ENCODE measurements at regions not wholly inside any gene's neighbourhood (a gene's known extent, or its start where the extent isn't known, plus 50 kb on each side); places are given as distances from the start of the nearest gene placed in this dataset.

GRCh38 chr13:83589814-83590213 is 292.5 kb downstream of the SLITRK1 start:
- no peak for DNase-seq

GRCh38 chr13:83577183-83577582 is 305.1 kb downstream of the SLITRK1 start:
- DNase-seq, result no peak

- DNase-seq, result no peak
Observed at GRCh38 chr13:83568019-83568418, 314.3 kb downstream of the SLITRK1 start.

- DNase-seq, result no peak
Observed at GRCh38 chr13:83563499-83563898, 318.8 kb downstream of the SLITRK1 start.

DNA sequence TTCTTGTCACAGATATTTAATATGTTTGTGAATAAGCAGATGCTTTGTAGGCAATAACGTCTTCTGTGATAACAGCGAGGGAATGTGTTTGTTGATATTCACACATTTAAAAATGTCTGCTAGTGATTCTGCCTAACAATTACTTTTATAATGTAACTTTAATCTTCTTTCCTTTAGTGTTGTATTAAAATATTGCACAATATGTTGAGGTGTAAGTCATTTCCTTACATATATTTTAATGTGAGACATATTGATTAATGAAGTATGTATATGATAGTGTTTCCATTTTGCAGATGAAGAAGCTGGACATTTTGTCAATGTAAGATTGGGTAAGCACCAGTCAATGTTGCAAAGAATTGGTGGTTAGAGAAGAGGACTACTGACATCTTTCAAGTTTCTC is 324.4 kb downstream of the SLITRK1 start:
- DNase-seq, result no peak

GRCh38 chr13:83549671-83550070 is 332.6 kb downstream of the SLITRK1 start:
- no peak for DNase-seq

- no peak for DNase-seq
Observed at GRCh38 chr13:83547043-83547442, 335.2 kb downstream of the SLITRK1 start.

DNA sequence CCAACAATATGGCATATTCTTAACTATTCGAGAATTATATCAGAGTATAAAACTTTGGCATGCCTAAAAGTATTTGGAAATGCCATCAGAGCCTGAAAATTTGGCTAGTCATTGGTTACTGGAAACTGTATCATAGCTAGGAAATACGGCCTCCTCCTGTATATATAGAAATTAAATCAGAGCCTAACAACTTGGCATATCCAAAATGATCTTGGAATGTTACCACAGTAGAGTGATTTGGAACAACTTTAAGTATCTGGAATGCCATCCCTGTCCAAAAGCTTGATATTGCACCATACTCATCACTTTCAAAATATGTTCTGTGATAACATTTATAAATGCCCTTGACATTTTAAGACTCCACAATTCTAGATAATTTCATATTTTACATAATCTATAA is 335.8 kb downstream of the SLITRK1 start:
- no peak for DNase-seq

DNA sequence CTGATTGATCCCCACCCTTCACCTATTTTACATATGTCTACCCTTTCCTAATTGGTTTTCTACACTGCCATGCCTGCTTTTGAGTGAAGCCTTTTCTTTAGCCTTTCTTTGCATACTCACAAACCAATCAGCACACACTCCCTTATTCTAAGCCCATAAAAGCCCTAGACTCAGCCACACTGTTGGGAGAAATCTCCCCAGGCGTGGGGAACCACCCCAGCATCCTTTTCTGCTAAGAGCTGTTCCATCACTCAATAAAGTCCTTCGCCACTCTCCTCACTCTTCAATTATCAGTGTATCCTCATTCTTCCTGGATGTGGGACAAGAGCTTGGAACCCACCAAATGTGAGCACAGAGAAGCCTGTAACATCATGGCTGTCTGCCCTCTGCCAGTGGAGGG is 343.6 kb downstream of the SLITRK1 start:
- DNase-seq, result no peak

DNA sequence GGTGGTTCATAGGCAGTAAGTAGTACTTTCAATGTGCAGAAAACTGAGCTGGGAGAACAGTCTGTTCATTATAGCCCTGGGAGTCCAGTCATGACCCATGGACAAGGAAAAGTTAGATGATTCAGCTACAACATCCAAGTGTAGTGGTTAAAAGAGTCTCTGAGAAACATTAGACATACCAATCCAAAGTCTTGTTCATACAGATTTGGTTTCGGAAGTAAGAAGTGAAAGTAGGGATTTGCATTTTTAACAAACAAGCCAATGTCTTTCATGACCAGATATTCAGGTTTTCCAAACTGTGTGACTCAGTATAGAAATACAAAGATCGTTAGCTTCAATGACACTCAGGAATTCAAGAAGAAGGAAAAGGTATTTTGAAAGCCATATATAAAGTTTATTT is 345.3 kb downstream of the SLITRK1 start:
- no peak for DNase-seq

GRCh38 chr13:83536153-83536552 is 346.1 kb downstream of the SLITRK1 start:
- DNase-seq, result no peak

DNA sequence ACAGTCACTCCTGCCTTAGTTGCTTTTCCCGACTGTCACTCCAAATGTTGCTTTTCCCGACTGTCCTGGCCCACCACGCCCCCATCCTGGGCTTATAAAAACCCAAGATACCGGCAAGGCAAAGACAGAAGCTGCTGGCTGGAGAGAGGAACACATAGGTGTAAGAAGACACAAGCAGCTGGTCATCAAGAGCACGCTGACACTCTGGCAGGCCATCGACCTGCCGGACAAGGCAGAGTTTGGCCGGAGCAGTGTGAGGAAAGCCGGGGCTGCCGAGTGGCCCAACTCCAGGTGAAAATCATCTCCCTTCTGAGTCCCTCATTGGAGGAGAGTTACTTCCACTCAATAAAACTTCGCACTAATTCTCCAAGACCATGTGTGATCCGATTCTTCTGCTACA is 349.5 kb downstream of the SLITRK1 start:
- DNase-seq, result no peak

DNA sequence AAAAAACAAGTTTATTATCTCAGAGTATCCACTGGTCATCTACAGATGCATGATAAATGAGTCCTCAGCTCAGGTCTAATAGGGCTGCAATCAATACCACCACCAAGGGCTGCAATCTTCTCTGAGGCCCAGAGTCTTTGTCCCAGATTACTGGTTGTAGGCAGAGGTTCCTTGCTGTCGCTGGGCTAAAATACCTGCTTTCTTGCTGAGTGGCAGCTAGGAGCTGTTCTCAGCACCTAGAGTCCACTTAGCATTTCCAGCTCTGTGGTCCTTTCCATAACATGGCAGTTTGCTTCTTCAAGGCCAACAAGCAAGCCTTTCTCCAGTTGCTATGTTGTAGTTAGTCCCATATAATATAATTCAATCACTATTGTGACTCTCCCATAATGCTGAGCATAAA is 351.3 kb downstream of the SLITRK1 start:
- DNase-seq, result no peak

DNA sequence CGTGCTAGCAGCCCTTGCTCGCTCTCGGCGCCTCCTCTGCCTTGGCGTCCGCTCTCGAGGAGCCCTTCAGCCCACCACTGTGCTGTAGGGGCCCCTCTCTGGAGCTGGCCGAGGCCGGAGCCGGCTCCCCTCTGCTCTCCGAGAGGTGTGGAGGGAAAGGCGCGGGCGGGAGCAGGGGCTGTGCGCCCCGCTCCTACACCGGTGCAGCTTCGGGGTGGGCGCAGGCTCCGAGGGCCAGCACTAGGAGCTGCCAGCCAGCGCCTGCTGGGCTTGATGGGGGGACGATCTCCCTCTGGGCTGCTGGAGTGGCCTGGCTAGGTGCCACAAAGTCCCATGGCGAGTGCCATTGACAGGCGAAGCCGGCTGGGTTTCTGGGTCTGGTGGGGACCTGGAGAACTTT is 365.5 kb downstream of the SLITRK1 start:
- DNase-seq, result no peak

DNA sequence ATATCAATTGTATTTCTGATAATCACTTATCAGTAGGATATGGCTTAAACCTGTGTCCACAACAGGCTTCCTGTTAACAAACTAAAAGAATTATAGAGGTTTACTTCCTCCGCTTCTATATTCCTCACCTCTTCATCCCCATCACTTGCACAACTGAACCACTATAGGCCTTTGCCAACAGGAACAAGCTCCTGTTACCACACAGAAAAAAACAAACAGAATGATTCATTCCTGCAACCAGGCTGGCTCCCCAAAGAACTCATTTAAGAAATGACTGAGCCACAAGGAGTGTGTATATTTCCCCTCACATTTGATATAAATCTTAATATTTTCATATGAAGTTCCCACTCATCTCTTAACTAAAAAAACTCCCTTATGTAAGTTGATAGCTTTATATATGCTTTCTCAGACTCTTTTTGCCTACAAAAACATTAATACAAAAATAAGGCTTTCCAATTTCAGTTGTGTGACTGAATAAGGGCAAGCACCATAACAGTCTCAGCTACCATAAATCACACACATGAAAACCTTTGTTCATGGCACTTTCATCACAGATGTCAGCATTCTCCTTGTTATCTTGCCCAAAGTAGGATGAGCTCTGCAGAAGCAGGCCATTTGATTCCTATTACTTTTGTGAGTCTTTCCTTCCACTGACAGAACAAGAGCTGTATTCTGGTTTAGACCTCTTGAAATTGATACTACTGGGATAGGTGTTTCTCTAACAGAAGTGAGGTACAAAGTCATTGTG is 366.8 kb downstream of the SLITRK1 start:
- DNase-seq, result no peak

- no peak for DNase-seq
Observed at GRCh38 chr13:83508771-83509301, 373.4 kb downstream of the SLITRK1 start.

DNA sequence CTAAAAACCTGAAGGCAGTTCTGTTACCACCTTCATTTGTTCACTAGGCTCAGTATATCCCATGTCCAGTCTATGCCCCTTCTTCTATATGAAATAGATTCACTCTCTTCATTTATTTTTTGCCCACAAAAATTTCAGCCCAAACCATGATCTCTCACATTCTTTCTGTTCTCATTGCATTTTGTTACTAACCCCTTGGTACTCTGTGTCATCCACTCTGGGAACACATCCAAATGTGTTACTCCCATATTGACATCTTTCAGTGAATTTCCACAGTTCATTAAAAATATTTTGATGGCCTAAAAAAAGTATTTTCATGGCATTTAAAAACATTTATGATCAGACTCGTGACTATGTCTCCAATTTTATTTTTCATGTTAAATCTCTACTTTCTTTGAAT is 378.9 kb downstream of the SLITRK1 start:
- no peak for DNase-seq

DNA sequence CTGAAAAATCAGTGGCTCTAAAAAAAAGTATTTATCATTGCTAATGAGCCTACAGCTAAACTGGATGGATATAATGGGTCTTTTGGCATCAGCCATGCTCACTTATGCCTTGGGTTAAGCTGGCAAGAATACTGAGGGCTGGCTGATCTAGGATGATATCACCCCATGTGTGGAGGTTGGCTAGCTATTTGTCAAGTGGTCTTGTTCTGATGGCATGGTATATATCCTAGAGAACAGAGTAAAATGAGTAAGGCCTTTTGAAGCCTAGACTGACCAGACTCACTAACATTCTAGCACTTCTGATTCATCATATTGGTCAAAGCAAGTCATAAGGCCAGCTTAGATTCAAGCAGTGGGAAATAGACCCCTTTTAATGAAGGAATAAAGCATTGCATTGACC is 383.0 kb downstream of the SLITRK1 start:
- no peak for DNase-seq

GRCh38 chr13:83498481-83499190 is 383.6 kb downstream of the SLITRK1 start:
- no peak for DNase-seq

DNA sequence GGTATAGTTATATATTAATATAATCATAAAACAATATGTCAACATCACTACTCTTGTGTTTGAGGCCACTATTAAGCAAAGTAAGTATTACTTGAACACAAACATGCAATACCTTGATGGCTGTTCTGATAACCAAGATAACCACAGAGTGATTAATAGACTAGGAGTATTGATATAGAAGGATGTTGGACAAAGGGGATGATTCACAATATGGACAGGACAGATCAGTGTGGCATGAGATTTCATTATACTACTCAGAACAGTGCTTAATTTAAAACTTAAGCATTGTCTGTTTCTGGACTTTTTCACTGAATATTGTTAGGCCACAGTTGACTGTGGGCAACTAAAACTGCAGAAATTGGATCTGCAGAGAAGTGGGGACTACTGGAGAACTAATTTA is 384.2 kb downstream of the SLITRK1 start:
- DNase-seq, result no peak

DNA sequence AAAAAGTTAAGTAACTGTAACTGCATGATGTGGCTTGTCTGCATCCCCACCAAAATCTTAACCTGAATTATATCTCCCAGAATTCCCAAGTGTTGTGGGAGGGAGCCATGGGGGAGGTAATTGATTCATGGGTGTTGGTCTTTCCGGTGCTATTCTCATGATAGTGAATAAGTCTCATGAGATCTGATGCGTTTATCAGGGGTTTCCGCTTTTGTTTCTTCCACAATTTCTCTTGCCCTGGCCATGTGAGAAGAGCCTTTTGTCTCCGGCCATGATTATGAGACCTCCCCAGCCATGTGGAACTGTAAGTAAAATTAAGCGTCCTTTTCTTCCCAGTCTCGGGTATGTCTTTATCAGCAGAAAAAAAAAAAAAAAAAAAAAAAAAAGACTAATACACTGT is 385.8 kb downstream of the SLITRK1 start:
- no peak for DNase-seq

DNA sequence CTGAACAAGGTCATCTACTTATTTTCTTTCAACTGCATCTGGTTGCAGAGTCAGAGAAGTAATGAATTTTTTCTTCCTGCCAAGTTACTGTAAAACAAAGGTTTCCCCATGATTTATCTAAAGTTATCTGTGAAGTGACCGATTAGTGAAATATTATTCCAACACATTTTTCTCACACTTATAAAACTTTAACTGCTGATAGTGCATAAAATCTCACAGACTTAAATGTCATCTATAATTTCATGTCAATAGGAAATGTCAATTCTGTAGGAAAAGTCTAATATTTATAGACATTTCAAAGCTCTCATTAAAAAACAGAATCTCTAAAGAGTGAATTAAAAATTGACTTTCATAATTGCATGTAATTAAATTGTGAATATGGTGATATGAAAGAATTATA is 397.2 kb downstream of the SLITRK1 start:
- no peak for DNase-seq

- DNase-seq, result no peak
Observed at GRCh38 chr13:83471011-83471410, 411.3 kb downstream of the SLITRK1 start.

DNA sequence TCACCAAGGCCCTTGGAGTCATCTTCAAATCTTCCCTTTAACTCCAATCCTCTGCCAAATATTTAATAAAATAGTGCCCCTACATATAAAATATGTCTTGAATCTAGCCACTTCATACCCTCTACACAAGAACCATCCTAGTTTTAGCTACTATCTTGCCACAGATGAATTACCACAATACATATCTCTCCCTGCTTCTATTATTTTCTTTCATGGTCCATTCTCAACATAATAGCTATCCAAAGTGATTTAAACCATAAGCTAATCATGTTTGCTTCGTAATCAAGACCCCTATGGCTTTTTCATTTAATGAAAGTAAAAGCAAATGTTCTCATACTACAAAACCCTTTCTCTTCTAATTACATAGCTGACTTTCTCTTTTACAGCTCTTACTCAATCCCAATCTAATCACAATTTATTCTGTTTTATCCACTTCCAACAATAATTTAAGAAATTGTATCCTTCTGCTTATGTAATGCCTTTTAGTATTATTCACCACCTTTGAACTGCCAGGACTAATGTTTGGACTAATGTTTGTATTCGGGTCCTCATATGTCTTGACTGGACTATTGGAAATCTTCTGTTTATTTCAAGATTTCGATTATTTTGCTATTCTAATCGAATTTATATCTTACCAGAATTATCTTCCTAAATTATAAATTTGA is 412.0 kb downstream of the SLITRK1 start:
- no peak for DNase-seq

All from retina (tissue), 1 donor.